ENCODE measurements at regions not wholly inside any gene's neighbourhood (a gene's known extent, or its start where the extent isn't known, plus 50 kb on each side); places are given as distances from the start of the nearest gene placed in this dataset.

GRCh38 chr9:7246917-7247522 is 489.2 kb downstream of the KDM4C start (continued):
- TF ChIP-seq CTBP2 (IDR thresholded peaks at IDR 0.05; ENCODE audit: borderline replicate concordance, insufficient read depth, insufficient read length, low read length), result no peak
- no peak for TF ChIP-seq BACH1 (IDR thresholded peaks at IDR 0.05; ENCODE audit: low read length)
- no peak for TF ChIP-seq CHD7 (IDR thresholded peaks at IDR 0.05; ENCODE audit: insufficient replicate concordance, low read length)

Data from H1 (cell line).